Uterus (tissue), 3 donors: ENCODE measurements at regions not wholly inside any gene's neighbourhood (a gene's known extent, or its start where the extent isn't known, plus 50 kb on each side); places are given as distances from the start of the nearest gene placed in this dataset.

Experiments used
- DNase-seq, 2 donors: peaks; one replicate each; pipeline ENCODE4 v3.0.0-alpha.2; 2019 to 2020
- H3K27ac ChIP-seq, 2 donors: fragments of 200-600 bp; sonication (generic); 1 replicate in 1 of 2; 2 replicates in 1 of 2; pipeline ENCODE4 v1.5.1; 2016 to 2018
- H3K27me3 ChIP-seq, 2 donors: fragments of 200-600 bp; sonication (generic); one replicate each; pipeline ENCODE4 v1.5.1; 2018 to 2019; ENCODE audit warnings: control low read depth in 1 of 2
- H3K36me3 ChIP-seq, 2 donors: fragments of 200-600 bp; sonication (generic); one replicate each; pipeline ENCODE4 v1.5.1; 2019; ENCODE audit warnings: control low read depth in 1 of 2
- H3K4me1 ChIP-seq, 2 donors: fragments of 200-600 bp; sonication (generic); one replicate each; pipeline ENCODE4 v1.5.1; 2018 to 2019; ENCODE audit warnings: control low read depth in 1 of 2
- H3K4me3 ChIP-seq, 2 donors: fragments of 200-600 bp; sonication (generic); 1 replicate in 1 of 2; 2 replicates in 1 of 2; pipeline ENCODE4 v1.5.1; 2018 to 2019; ENCODE audit warnings: mild to moderate bottlenecking in 1 of 2
- H3K9me3 ChIP-seq, 2 donors: fragments of 200-600 bp; sonication (generic); one replicate each; pipeline ENCODE4 v1.5.1; 2019; ENCODE audit warnings: control low read depth in 1 of 2
- CTCF ChIP-seq, 4 experiments: fragments of 200-600 bp in 2 of 4; fragments of 450-650 bp in 2 of 4; sonication (generic) in 2 of 4; IDR thresholded peaks; one replicate each; pipeline ENCODE4 v1.5.1; 2016 to 2019; ENCODE audit warnings: antibody characterized with exemption in 4 of 4, mild to moderate bottlenecking in 2 of 4, moderate library complexity in 1 of 4
- POLR2A ChIP-seq, 2 donors: fragments of 450-650 bp; IDR thresholded peaks; one replicate each; pipeline ENCODE4 v1.6.1; 2016; ENCODE audit warnings: antibody characterized with exemption in 2 of 2, mild to moderate bottlenecking in 1 of 2, moderate library complexity in 1 of 2
- intact Hi-C: fragments of 100-400 bp; cut with DNase I; formaldehyde crosslinking; loops from one replicate; pipeline ENCODE4 v1.15.1; 2023; ENCODE audit warnings: low total_unique reads
- donor health status: DM: yes; HTN: yes; CAD: no.

DNA sequence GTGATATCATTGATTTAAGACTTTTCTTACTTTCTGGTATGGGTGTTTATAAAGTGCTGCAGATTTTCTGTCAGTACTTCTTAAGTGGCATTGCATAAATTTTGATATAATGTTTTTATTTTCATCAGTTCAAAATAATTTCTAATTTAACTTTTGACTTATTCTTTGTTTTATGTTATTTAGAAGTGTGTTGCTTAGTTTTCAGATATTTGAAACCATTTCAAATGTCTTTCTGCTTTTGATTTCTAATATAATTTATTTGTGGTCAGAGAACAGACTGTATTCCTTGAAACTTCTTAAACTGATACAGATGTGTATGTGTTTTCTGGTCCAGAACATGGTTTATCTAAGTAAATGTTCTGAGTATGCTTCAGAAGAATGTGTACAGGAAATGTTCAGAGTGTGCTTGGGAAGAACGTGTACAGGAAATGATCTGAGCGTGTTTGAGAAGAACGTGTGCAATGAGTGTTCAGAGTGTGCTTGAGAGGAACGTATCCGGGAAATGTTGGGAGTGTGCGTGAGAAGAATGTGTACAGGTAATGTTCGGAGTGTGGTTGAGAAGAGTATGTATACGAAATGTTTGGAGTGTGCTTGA is 265.7 kb upstream of the HS6ST1 start:
- Histone ChIP-seq H3K27ac (no peak overlapping the region), H3K36me3 (no peaks in the 10 kb centered on the region), H3K4me1 (no peaks in the 10 kb centered on the region), H3K9me3 (no peaks in the 10 kb centered on the region), H3K4me3 (no peak overlapping the region), H3K27me3 (no peaks in the 10 kb centered on the region)
- intact Hi-C loops = no loop called here
- TF ChIP-seq CTCF (IDR thresholded peaks at IDR 0.05) (no peak), POLR2A (IDR thresholded peaks at IDR 0.05) (no peak)
- no peak for DNase-seq

GRCh38 chr2:128585706-128586105 is 267.0 kb upstream of the HS6ST1 start:
- TF ChIP-seq CTCF (IDR thresholded peaks at IDR 0.05) (no peak), POLR2A (IDR thresholded peaks at IDR 0.05) (no peak)
- H3K27me3 ChIP-seq = no peaks in the 10 kb centered on the region
- H3K27ac ChIP-seq = no peak overlapping the region
- intact Hi-C loops = no loop called here
- H3K36me3 ChIP-seq = no peaks in the 10 kb centered on the region
- no peak overlapping the region for H3K4me3 ChIP-seq
- H3K4me1 ChIP-seq = no peaks in the 10 kb centered on the region
- no peak for DNase-seq
- H3K9me3 ChIP-seq = no peaks in the 10 kb centered on the region

- no peaks in the 10 kb centered on the region for H3K9me3 ChIP-seq
- TF ChIP-seq POLR2A (IDR thresholded peaks at IDR 0.05) (no peak), CTCF (IDR thresholded peaks at IDR 0.05) (no peak)
- no peak for DNase-seq
- no peaks in the 10 kb centered on the region for H3K36me3 ChIP-seq
- no peaks in the 10 kb centered on the region for H3K4me1 ChIP-seq
- intact Hi-C loops = no loop called here
- H3K27ac ChIP-seq = no peak overlapping the region
- no peak overlapping the region for H3K4me3 ChIP-seq
- no peaks in the 10 kb centered on the region for H3K27me3 ChIP-seq
Measured at GRCh38 chr2:128589681-128590080, 271.0 kb upstream of the HS6ST1 start.

- no peak for TF ChIP-seq CTCF (IDR thresholded peaks at IDR 0.05)
- TF ChIP-seq POLR2A (IDR thresholded peaks at IDR 0.05) = no peak
- Histone ChIP-seq H3K4me3 (no peak overlapping the region), H3K9me3 (no peaks in the 10 kb centered on the region), H3K36me3 (no peaks in the 10 kb centered on the region), H3K27ac (no peak overlapping the region), H3K4me1 (no peaks in the 10 kb centered on the region), H3K27me3 (no peaks in the 10 kb centered on the region)
- intact Hi-C loops = no loop called here
- DNase-seq = no peak
Measured at GRCh38 chr2:128590309-128591021, 271.8 kb upstream of the HS6ST1 start.

DNA sequence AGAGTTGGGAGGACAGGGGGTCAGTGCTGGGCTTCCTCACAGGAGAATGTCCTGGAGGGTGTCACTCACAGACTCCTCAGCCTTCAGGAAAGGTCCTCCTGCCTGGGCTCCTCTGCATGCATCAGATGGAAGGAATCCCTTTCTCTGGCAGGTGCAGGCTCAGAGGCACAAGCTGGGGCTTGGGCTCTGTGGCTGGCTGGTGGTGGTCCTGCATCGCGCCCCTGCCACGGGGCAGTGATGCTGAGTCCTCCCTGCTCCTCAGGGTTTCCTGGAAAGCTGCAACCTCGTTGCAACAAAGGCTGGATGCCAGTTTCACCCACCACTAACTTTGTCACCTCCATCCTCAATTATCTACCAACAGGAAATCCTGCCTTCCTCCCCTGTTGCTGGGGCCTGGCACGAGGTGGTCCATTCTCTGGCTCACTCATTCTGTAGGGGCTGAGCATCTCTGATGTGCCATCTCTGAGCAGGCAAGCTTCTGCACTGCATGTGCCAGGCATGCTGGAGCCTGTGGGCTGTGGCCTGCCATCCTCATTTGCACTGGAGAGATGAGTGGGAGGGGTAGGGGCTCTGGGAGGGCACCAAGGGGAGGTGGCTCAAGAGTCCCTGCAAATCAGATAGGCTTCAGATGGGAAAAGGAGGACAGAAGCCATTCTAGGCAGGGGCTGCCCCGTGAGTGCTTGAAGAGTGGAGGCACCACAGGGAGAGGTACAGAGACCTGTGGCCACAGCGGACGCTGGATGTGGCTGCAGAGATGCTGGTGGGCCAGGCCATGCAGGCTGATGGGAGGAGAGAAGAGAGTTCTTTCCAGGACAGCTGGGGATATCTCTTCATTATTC is 272.6 kb upstream of the HS6ST1 start:
- Histone ChIP-seq H3K9me3 (no peaks in the 10 kb centered on the region), H3K4me1 (no peaks in the 10 kb centered on the region), H3K27ac (no peak overlapping the region), H3K36me3 (no peaks in the 10 kb centered on the region), H3K27me3 (no peaks in the 10 kb centered on the region), H3K4me3 (no peak overlapping the region)
- TF ChIP-seq POLR2A (IDR thresholded peaks at IDR 0.05) (no peak), CTCF (IDR thresholded peaks at IDR 0.05) (no peak)
- no peak for DNase-seq
- intact Hi-C loops = no loop called here
